ENCODE measurements at regions not wholly inside any gene's neighbourhood (a gene's known extent, or its start where the extent isn't known, plus 50 kb on each side); places are given as distances from the start of the nearest gene placed in this dataset.

DNA sequence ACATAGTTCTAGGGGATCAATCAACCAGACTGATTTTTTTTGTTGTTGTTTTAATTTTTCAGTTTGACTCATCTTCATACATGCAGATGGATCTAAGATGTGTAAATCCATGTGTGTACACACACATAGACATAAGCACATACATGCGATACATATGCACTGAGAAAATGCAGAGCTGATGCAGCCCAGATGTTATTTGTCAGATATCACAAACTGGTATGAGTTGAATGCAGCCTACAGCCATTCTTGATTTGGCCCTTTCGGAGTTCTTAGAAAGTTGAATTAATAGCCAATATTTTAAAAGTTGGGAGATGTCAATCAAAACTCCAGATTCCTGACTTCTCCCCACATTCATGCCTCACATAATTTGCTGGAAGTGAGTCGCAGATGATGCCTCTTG, 180.4 kb downstream of the SPATA18 start:
- TF ChIP-seq CTCF (conservative IDR thresholded peaks at IDR 0.05): no peak
- no peak for TF ChIP-seq EZH2 (IDR thresholded peaks at IDR 0.05; ENCODE audit: low read depth)

All from PC-9 (cell line).